ENCODE measurements at regions not wholly inside any gene's neighbourhood (a gene's known extent, or its start where the extent isn't known, plus 50 kb on each side); places are given as distances from the start of the nearest gene placed in this dataset.

DNA sequence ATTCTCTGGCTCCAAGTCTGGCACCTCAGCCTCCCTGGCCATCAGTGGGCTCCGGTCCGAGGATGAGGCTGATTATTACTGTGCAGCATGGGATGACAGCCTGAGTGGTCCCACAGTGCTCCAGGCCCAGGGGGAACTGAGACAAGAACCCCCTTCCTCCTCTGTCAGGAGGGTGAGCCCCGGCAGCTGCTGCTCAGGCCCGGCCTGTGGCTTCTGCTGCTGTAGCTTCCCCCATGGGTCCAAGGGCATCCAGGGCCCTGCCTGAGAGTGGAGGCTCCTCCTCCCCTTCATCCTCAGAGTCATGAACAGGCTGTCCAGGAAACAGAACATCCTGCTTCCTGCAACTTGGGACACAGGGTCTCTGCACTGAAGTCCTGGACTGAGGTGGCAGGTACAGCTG, 113.6 kb downstream of the VPREB1 start:
- TF ChIP-seq, protein P1, sequence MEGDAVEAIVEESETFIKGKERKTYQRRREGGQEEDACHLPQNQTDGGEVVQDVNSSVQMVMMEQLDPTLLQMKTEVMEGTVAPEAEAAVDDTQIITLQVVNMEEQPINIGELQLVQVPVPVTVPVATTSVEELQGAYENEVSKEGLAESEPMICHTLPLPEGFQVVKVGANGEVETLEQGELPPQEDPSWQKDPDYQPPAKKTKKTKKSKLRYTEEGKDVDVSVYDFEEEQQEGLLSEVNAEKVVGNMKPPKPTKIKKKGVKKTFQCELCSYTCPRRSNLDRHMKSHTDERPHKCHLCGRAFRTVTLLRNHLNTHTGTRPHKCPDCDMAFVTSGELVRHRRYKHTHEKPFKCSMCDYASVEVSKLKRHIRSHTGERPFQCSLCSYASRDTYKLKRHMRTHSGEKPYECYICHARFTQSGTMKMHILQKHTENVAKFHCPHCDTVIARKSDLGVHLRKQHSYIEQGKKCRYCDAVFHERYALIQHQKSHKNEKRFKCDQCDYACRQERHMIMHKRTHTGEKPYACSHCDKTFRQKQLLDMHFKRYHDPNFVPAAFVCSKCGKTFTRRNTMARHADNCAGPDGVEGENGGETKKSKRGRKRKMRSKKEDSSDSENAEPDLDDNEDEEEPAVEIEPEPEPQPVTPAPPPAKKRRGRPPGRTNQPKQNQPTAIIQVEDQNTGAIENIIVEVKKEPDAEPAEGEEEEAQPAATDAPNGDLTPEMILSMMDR (IDR thresholded peaks at IDR 0.05; ENCODE audit: low read depth, low read length): no peak
- no peak overlapping the region for H3K4me3 ChIP-seq (ENCODE audit: low read depth, low read length)
- in situ Hi-C loops (cut with HindIII; ENCODE audit: low sequenced_read_pairs): no loop called here
- no peak for DNase-seq (ENCODE audit: low read depth, low spot score)

DNA sequence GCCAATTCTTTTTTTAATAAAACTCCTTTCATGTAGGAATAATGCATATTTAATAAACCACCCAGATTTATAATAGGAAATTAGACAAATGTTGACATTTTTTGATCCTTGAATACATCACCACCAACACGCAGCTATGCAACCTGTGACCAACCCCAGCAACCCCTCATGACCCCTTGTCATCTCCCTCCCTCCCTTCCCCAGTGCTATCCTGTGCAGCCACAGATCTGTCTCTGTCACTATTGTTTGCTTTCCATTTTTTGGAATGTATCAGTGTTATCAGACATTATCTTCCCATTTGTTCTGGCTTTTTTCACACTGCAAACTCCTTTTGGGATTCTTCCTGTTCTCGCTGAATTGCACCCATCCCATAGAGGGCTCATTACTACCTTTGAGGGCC, 114.1 kb downstream of the VPREB1 start:
- TF ChIP-seq, protein P1 (IDR thresholded peaks at IDR 0.05; ENCODE audit: low read depth, low read length): no peak
- in situ Hi-C loops (cut with HindIII; ENCODE audit: low sequenced_read_pairs): no loop called here
- no peak overlapping the region for H3K4me3 ChIP-seq (ENCODE audit: low read depth, low read length)
- no peak for DNase-seq (ENCODE audit: low read depth, low spot score)

GRCh38 chr22:22359465-22359864, 114.9 kb downstream of the VPREB1 start:
- TF ChIP-seq, protein P1 (IDR thresholded peaks at IDR 0.05; ENCODE audit: low read depth, low read length): no peak
- DNase-seq (ENCODE audit: low read depth, low spot score): no peak
- H3K4me3 ChIP-seq (ENCODE audit: low read depth, low read length): no peak overlapping the region
- in situ Hi-C loops (cut with HindIII; ENCODE audit: low sequenced_read_pairs): no loop called here

DNA sequence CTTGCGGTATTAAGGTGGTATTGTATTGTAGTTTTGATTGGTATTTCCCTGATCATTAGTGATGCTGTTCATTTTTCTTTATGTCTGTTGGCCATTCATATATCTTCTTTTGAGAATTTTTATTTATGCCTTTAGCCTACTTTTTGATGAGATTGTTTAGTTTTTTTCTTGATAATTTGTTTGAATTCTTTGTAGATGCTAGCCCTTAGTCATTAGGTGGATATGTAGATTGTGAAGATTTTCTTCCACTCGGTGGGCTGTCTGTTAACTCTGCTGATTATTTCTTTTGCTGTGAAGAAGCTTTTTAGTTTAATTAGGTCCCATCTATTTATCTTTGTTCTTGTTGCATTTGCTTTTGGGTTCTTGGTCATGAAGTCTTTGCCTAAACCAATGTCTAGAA, 115.4 kb downstream of the VPREB1 start:
- no peak overlapping the region for H3K4me3 ChIP-seq (ENCODE audit: low read depth, low read length)
- no peak for DNase-seq (ENCODE audit: low read depth, low spot score)
- in situ Hi-C loops (cut with HindIII; ENCODE audit: low sequenced_read_pairs): no loop called here
- TF ChIP-seq, protein P1 (IDR thresholded peaks at IDR 0.05; ENCODE audit: low read depth, low read length): no peak

- no peak for DNase-seq (ENCODE audit: low read depth, low spot score)
- TF ChIP-seq, protein P1 (IDR thresholded peaks at IDR 0.05; ENCODE audit: low read depth, low read length): no peak
- in situ Hi-C loops (cut with HindIII; ENCODE audit: low sequenced_read_pairs): no loop called here
- no peak overlapping the region for H3K4me3 ChIP-seq (ENCODE audit: low read depth, low read length)
Observed at GRCh38 chr22:22362311-22362710, 117.7 kb downstream of the VPREB1 start.

GRCh38 chr22:22362936-22363335, 118.3 kb downstream of the VPREB1 start:
- H3K4me3 ChIP-seq (ENCODE audit: low read depth, low read length): no peak overlapping the region
- DNase-seq (ENCODE audit: low read depth, low spot score): no peak
- TF ChIP-seq, protein P1 (IDR thresholded peaks at IDR 0.05; ENCODE audit: low read depth, low read length): no peak
- in situ Hi-C loops (cut with HindIII; ENCODE audit: low sequenced_read_pairs): no loop called here

DNA sequence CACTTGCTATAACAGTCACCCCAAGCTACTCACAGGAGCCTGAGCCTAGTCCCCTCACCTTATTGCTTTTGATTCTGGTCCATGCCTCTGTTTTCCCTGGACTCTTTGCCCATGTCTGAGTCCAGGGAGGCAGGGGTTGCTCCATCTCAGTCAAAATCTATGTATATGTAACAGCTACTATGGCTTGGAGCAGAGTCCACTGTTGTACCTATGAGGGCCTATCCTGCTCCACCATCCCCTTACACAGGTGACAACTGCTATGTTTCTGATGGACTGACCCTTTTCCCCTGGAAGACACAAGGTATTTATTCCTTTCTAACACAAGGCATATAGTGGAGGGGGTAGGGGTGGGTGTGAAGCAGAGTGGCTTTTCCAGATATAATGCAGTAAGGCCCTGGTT, 119.6 kb downstream of the VPREB1 start:
- no peak overlapping the region for H3K4me3 ChIP-seq (ENCODE audit: low read depth, low read length)
- in situ Hi-C loops (cut with HindIII; ENCODE audit: low sequenced_read_pairs): no loop called here
- DNase-seq (ENCODE audit: low read depth, low spot score): no peak
- TF ChIP-seq, protein P1 (IDR thresholded peaks at IDR 0.05; ENCODE audit: low read depth, low read length): no peak
